Mucosa of gallbladder (tissue), 1 donor: ENCODE measurements at regions not wholly inside any gene's neighbourhood (a gene's known extent, or its start where the extent isn't known, plus 50 kb on each side); places are given as distances from the start of the nearest gene placed in this dataset.
"Not testable (repeated sequence)": the region's sequence is repeated elsewhere in the genome, so short reads cannot be mapped to it uniquely, and the experiment has no call there.

Source experiments
- DNase-seq: peaks from one replicate; pipeline ENCODE4 v3.0.0-alpha.2; 2020; ENCODE audit warnings: low spot score
- donor health status: DM: no; HTN: no; CAD: no.

- DNase-seq: no peak
These were observed 57.9 kb downstream of the HINT1 start for GRCh38 chr5:131107128-131107527.

GRCh38 chr5:131104169-131104808 is 60.8 kb downstream of the HINT1 start:
- no peak for DNase-seq

- no peak for DNase-seq
These were observed 68.0 kb downstream of the HINT1 start for GRCh38 chr5:131096774-131097710.

GRCh38 chr5:131095561-131095960 is 69.5 kb downstream of the HINT1 start:
- not testable (repeated sequence) for DNase-seq

- no peak for DNase-seq
These were observed 80.6 kb downstream of the HINT1 start for GRCh38 chr5:131084436-131084835.

- DNase-seq: no peak
These were observed 83.1 kb downstream of the HINT1 start for GRCh38 chr5:131081913-131082488.

- no peak for DNase-seq
These were observed 83.7 kb downstream of the HINT1 start for GRCh38 chr5:131081374-131081773.

- DNase-seq: no peak
These were observed 85.8 kb downstream of the HINT1 start for GRCh38 chr5:131079232-131079631.

GRCh38 chr5:131068893-131069643 is 96.0 kb downstream of the HINT1 start:
- no peak for DNase-seq

GRCh38 chr5:131068076-131068475 is 97.0 kb downstream of the HINT1 start:
- DNase-seq: no peak

GRCh38 chr5:131067636-131068035 is 97.4 kb downstream of the HINT1 start:
- no peak for DNase-seq

- DNase-seq: no peak
These were observed 100.2 kb downstream of the HINT1 start for GRCh38 chr5:131064669-131065371.

GRCh38 chr5:131042021-131042789 is 122.9 kb downstream of the HINT1 start:
- DNase-seq: no peak

GRCh38 chr5:131023498-131023865 is 141.6 kb downstream of the HINT1 start:
- no peak for DNase-seq

- DNase-seq: no peak
These were observed 142.1 kb downstream of the HINT1 start for GRCh38 chr5:131022811-131023497.

- DNase-seq: no peak
These were observed 143.4 kb downstream of the HINT1 start for GRCh38 chr5:131021646-131022045.

GRCh38 chr5:131019601-131020315 is 145.3 kb downstream of the HINT1 start:
- no peak for DNase-seq

GRCh38 chr5:131019111-131019510 is 145.9 kb downstream of the HINT1 start:
- no peak for DNase-seq

- no peak for DNase-seq
These were observed 156.7 kb downstream of the HINT1 start for GRCh38 chr5:131008329-131008728.
